Effector memory CD4-positive, alpha-beta T cell (primary cell): ENCODE measurements at regions not wholly inside any gene's neighbourhood (a gene's known extent, or its start where the extent isn't known, plus 50 kb on each side); places are given as distances from the start of the nearest gene placed in this dataset.

ENCODE experiments used
- DNase-seq, 3 donors: peaks; one replicate each; pipeline ENCODE4 v3.0.0-alpha.2; 2020
- H3K27ac ChIP-seq: 2 replicates; pipeline ENCODE4 v1.7.0; 2013; ENCODE audit warnings: mild to moderate bottlenecking, low read length, moderate library complexity; ENCODE audit not compliant: insufficient read depth, poor library complexity, severe bottlenecking
- H3K27me3 ChIP-seq: replicated peaks from 2 replicates; pipeline ENCODE4 v1.7.0; 2013; ENCODE audit warnings: mild to moderate bottlenecking, low read length; ENCODE audit not compliant: insufficient read depth, control insufficient read depth, poor library complexity, severe bottlenecking
- H3K36me3 ChIP-seq: 2 replicates; pipeline ENCODE4 v1.7.0; 2013; ENCODE audit warnings: mild to moderate bottlenecking, low read length, moderate library complexity; ENCODE audit not compliant: control insufficient read depth, insufficient read depth
- H3K4me1 ChIP-seq: 2 replicates; pipeline ENCODE4 v1.7.0; 2013; ENCODE audit warnings: low read length, mild to moderate bottlenecking; ENCODE audit not compliant: control insufficient read depth, insufficient read depth, poor library complexity, severe bottlenecking
- H3K4me3 ChIP-seq: 2 replicates; pipeline ENCODE4 v1.7.0; 2013; ENCODE audit warnings: low read length, low read depth, mild to moderate bottlenecking; ENCODE audit not compliant: insufficient read depth, poor library complexity, severe bottlenecking
- H3K9me3 ChIP-seq: 2 replicates; pipeline ENCODE4 v1.7.0; 2013; ENCODE audit warnings: mild to moderate bottlenecking, low read length, moderate library complexity; ENCODE audit not compliant: control insufficient read depth

GRCh38 chr15:98272625-98273024 lies 312.1 kb downstream of the ARRDC4 start:
- DNase-seq = no peak
- H3K36me3 ChIP-seq = no peaks in the 10 kb centered on the region
- H3K4me1 ChIP-seq = no peaks in the 10 kb centered on the region
- H3K27me3 ChIP-seq = no peaks in the 10 kb centered on the region
- no peak overlapping the region for H3K4me3 ChIP-seq
- no peaks in the 10 kb centered on the region for H3K9me3 ChIP-seq
- no peak overlapping the region for H3K27ac ChIP-seq

DNA sequence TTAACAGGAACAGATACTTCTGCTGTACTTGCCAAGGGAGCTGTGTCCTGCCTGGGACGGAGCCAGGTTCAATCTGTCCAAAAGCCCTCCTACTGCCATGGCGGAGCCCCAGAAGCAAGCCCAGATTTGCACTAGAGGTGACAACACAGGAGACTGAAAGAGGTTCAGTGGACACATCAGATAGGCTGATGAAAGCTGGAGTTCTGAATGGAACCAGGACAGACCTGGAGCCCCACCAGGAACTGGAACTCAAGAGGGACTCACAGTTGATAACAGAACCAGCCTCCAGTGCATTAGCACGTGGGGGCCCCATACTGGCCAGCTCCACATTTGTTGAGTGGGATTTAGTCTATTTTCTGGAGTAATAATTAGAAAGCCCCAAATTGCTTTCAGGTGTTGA lies 315.5 kb downstream of the ARRDC4 start:
- Histone ChIP-seq H3K9me3 (no peaks in the 10 kb centered on the region), H3K27me3 (no peaks in the 10 kb centered on the region), H3K27ac (no peak overlapping the region), H3K4me1 (no peaks in the 10 kb centered on the region), H3K4me3 (no peak overlapping the region), H3K36me3 (no peaks in the 10 kb centered on the region)
- no peak for DNase-seq

DNA sequence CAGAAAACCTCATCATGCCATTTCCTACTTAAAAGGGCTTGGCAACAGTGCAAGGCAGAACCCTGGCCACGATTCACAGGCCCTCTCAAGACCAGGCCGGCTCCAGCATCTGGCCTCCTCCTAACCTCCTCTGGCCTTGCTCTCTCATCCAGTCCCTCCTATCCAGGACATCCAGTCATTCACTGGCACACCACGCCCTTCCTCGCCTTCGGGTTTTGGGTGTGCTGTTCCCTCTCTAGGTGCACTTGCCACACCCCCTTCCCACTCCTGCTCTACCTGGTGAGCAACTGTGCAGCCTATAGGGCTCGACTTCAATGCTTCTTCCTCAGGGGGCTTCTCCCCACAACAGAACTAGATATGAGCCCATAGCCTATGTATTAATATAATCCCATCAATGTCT lies 317.1 kb downstream of the ARRDC4 start:
- Histone ChIP-seq H3K36me3 (no peaks in the 10 kb centered on the region), H3K27me3 (no peaks in the 10 kb centered on the region), H3K4me1 (no peaks in the 10 kb centered on the region), H3K4me3 (no peak overlapping the region), H3K9me3 (no peaks in the 10 kb centered on the region), H3K27ac (no peak overlapping the region)
- DNase-seq = no peak

DNA sequence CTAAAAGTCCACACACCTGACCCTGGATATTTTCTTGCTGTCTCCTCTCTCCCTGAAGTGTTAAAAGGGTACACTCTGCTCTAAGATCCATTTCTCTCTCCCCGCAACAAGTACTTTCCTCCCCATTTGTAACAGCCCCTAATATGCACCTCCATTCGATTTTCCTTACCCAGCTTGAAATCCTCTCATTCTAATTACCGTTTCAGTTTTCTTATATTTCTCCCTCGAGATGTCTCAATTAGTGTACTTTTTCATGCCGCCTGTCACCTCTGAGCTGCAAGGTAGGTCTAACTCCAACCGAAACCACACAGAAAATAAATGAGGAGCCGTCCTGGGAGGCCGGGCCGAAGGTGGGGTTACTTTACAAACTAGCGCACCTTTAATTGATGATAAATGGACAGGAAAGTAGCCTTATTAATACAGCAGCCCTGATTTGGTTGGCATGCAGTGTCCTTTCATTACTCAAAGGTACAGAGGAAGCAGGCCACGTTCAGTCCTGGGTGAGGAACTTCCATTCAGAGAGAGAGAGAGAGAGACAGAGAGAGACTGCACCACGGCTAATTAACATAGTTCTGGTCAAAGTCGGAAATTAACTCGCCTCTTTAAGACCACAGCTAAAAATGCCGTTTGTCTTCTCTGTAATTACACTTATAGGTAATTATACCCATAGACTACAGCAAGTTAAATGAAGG lies 319.9 kb downstream of the ARRDC4 start:
- Histone ChIP-seq H3K9me3 (no peaks in the 10 kb centered on the region), H3K27ac (no peak overlapping the region), H3K4me3 (no peak overlapping the region), H3K27me3 (no peaks in the 10 kb centered on the region), H3K36me3 (no peaks in the 10 kb centered on the region), H3K4me1 (no peaks in the 10 kb centered on the region)
- no peak for DNase-seq

DNA sequence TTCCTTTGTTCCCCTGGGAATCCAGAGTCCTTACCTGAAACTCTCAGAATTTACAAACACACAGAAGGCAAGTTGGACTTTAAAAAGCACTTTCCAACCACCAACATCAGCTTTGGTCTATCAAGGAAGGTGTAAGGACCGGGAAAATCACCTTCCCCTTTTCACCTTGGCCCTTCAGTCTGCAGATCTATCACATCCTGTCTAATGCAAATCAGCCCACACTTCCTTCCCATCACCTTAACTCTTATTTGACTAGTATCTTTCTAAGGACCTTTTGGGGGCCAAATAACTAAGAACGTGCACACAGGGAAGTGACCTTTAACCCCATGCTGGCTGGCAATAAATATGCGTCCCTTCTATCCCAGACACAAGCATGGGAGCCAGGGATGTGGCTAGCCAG lies 320.6 kb downstream of the ARRDC4 start:
- DNase-seq = no peak
- H3K9me3 ChIP-seq = no peaks in the 10 kb centered on the region
- H3K36me3 ChIP-seq = no peaks in the 10 kb centered on the region
- H3K27ac ChIP-seq = no peak overlapping the region
- no peak overlapping the region for H3K4me3 ChIP-seq
- H3K27me3 ChIP-seq = no peaks in the 10 kb centered on the region
- no peaks in the 10 kb centered on the region for H3K4me1 ChIP-seq

GRCh38 chr15:98282656-98283332 lies 322.3 kb downstream of the ARRDC4 start:
- no peaks in the 10 kb centered on the region for H3K4me1 ChIP-seq
- H3K27ac ChIP-seq = no peak overlapping the region
- no peak for DNase-seq
- no peaks in the 10 kb centered on the region for H3K27me3 ChIP-seq
- H3K36me3 ChIP-seq = no peaks in the 10 kb centered on the region
- H3K4me3 ChIP-seq = no peak overlapping the region
- no peaks in the 10 kb centered on the region for H3K9me3 ChIP-seq

DNA sequence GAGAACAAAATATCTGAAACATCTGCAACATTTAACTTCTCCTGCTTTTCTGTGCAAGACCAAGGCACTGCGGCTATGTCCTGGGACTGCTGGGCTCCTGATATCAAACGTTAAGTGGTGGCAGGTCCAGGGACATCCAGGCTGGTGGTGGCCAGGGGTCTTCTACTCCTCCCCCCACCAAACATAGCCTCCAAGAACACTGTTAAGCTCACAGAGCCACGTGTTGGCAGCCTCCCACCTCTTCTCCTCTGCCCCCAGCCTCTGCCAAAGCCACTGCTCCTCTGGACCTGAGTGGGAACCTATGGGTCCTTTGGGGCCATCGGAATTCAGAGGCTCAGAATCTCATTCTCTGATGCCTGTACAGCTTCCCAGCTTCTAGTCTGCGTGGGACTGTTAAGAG lies 325.7 kb downstream of the ARRDC4 start:
- no peak overlapping the region for H3K27ac ChIP-seq
- no peak for DNase-seq

GRCh38 chr15:98286831-98287230 lies 326.3 kb downstream of the ARRDC4 start:
- Histone ChIP-seq H3K4me1 (no peaks in the 10 kb centered on the region), H3K9me3 (no peaks in the 10 kb centered on the region), H3K36me3 (no peaks in the 10 kb centered on the region), H3K27ac (no peak overlapping the region), H3K27me3 (no peaks in the 10 kb centered on the region), H3K4me3 (no peak overlapping the region)
- no peak for DNase-seq

More for the DNA sequence above, 325.7 kb downstream of the ARRDC4 start:
- Histone ChIP-seq H3K36me3 (no peaks in the 10 kb centered on the region), H3K4me3 (no peak overlapping the region), H3K4me1 (no peaks in the 10 kb centered on the region), H3K27me3 (no peaks in the 10 kb centered on the region), H3K9me3 (no peaks in the 10 kb centered on the region)

- no peaks in the 10 kb centered on the region for H3K4me1 ChIP-seq
- H3K27me3 ChIP-seq = no peaks in the 10 kb centered on the region
- no peaks in the 10 kb centered on the region for H3K36me3 ChIP-seq
- DNase-seq = no peak
- no peak overlapping the region for H3K4me3 ChIP-seq
- H3K27ac ChIP-seq = no peak overlapping the region
- no peaks in the 10 kb centered on the region for H3K9me3 ChIP-seq
Measured at GRCh38 chr15:98288091-98288590, 327.6 kb downstream of the ARRDC4 start.

DNA sequence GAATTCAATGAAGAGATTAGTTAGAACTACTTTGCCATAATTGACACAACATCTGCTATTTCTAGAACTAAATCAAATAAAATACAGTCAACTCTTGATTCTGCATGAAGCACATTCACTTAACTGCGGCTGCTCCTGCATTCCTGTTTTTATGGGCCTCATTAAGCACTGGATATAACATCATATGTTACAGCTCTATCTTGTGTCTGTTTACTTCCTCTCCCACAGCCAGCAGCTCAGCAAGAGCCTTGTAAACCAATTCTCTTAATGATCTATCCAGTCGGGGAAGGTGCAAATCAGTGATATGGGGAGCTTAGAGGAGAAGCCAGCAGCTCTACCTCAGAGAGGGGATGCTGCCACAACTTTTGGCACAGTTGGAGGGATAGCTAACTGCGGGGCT lies 329.2 kb downstream of the ARRDC4 start:
- Histone ChIP-seq H3K4me3 (no peak overlapping the region), H3K27ac (no peak overlapping the region), H3K36me3 (no peaks in the 10 kb centered on the region), H3K27me3 (no peaks in the 10 kb centered on the region), H3K9me3 (no peaks in the 10 kb centered on the region), H3K4me1 (no peaks in the 10 kb centered on the region)
- DNase-seq = no peak
